ENCODE measurements at regions not wholly inside any gene's neighbourhood (a gene's known extent, or its start where the extent isn't known, plus 50 kb on each side); places are given as distances from the start of the nearest gene placed in this dataset.
"Not testable (repeated sequence)": the region's sequence is repeated elsewhere in the genome, so short reads cannot be mapped to it uniquely, and the experiment has no call there.

- Histone ChIP-seq H3K27ac (no peak overlapping the region), H3K4me1 (no peaks in the 10 kb centered on the region), H3K36me3 (no peaks in the 10 kb centered on the region), H3K4me3 (no peak overlapping the region), H3K9me3 (no peaks in the 10 kb centered on the region), H3K27me3 (ENCODE audit: low read depth) (no peaks in the 10 kb centered on the region)
- intact Hi-C loops (cut with DNase I) = no loop called here
- ATAC-seq (no peak), DNase-seq (no peak)
- no peak for TF ChIP-seq CTCF (IDR thresholded peaks at IDR 0.05)
Observed at GRCh38 chr9:102941868-102942267, 53.3 kb upstream of the CYLC2 start.

GRCh38 chr9:102922526-102922925, 72.6 kb upstream of the CYLC2 start:
- Histone ChIP-seq H3K9me3 (no peaks in the 10 kb centered on the region), H3K27me3 (ENCODE audit: low read depth) (no peaks in the 10 kb centered on the region), H3K4me1 (no peaks in the 10 kb centered on the region), H3K36me3 (no peaks in the 10 kb centered on the region), H3K27ac (no peak overlapping the region), H3K4me3 (no peak overlapping the region)
- intact Hi-C loops (cut with DNase I) = no loop called here
- no peak for ATAC-seq
- no peak for TF ChIP-seq CTCF (IDR thresholded peaks at IDR 0.05)
- no peak for DNase-seq

- DNase-seq (no peak), ATAC-seq (no peak)
- intact Hi-C loops (cut with DNase I) = no loop called here
- Histone ChIP-seq H3K36me3 (no peaks in the 10 kb centered on the region), H3K4me1 (no peaks in the 10 kb centered on the region), H3K9me3 (no peaks in the 10 kb centered on the region), H3K27me3 (ENCODE audit: low read depth) (no peaks in the 10 kb centered on the region), H3K27ac (no peak overlapping the region), H3K4me3 (no peak overlapping the region)
- no peak for TF ChIP-seq CTCF (IDR thresholded peaks at IDR 0.05)
Observed at GRCh38 chr9:102911185-102911584, 83.9 kb upstream of the CYLC2 start.

GRCh38 chr9:102905795-102906194, 89.3 kb upstream of the CYLC2 start:
- H3K9me3 ChIP-seq; H3K36me3 ChIP-seq; H3K4me3 ChIP-seq; H3K27me3 ChIP-seq (ENCODE audit: low read depth); H3K27ac ChIP-seq; H3K4me1 ChIP-seq; DNase-seq; intact Hi-C loops (cut with DNase I); ATAC-seq: not testable (repeated sequence)

GRCh38 chr9:102892025-102892424, 103.1 kb upstream of the CYLC2 start:
- Histone ChIP-seq H3K9me3 (no peaks in the 10 kb centered on the region), H3K27me3 (ENCODE audit: low read depth) (no peaks in the 10 kb centered on the region), H3K4me1 (no peaks in the 10 kb centered on the region), H3K4me3 (no peak overlapping the region), H3K36me3 (no peaks in the 10 kb centered on the region), H3K27ac (no peak overlapping the region)
- intact Hi-C loops (cut with DNase I) = no loop called here
- TF ChIP-seq CTCF (IDR thresholded peaks at IDR 0.05) = no peak
- DNase-seq = no peak
- ATAC-seq = no peak

- not testable (repeated sequence) for DNase-seq; ATAC-seq; H3K27me3 ChIP-seq (ENCODE audit: low read depth); H3K27ac ChIP-seq; H3K4me3 ChIP-seq; H3K9me3 ChIP-seq; H3K4me1 ChIP-seq; H3K36me3 ChIP-seq
- intact Hi-C loops (cut with DNase I) = loop anchor here (10.0 kb wide), 1 partner anchor 64 kb away; no protein-coding TSS in a partner anchor
Observed at GRCh38 chr9:102888747-102889146, 106.4 kb upstream of the CYLC2 start.

GRCh38 chr9:102875687-102876086, 119.4 kb upstream of the CYLC2 start:
- Histone ChIP-seq H3K27me3 (ENCODE audit: low read depth) (no peaks in the 10 kb centered on the region), H3K4me1 (no peaks in the 10 kb centered on the region), H3K27ac (no peak overlapping the region), H3K36me3 (no peaks in the 10 kb centered on the region), H3K4me3 (no peak overlapping the region), H3K9me3 (no peaks in the 10 kb centered on the region)
- intact Hi-C loops (cut with DNase I) = no loop called here
- no peak for TF ChIP-seq CTCF (IDR thresholded peaks at IDR 0.05)
- DNase-seq = no peak
- no peak for ATAC-seq
